ENCODE measurements at regions not wholly inside any gene's neighbourhood (a gene's known extent, or its start where the extent isn't known, plus 50 kb on each side); places are given as distances from the start of the nearest gene placed in this dataset.
A peak's percentile ranks its signal among the peaks of the same experiment; 100 is the strongest.

- H3K4me3 ChIP-seq (replicated peaks in 1 of 4; ENCODE audit: control extremely low read depth in 1 of 4, insufficient read depth in 1 of 4, low read depth in 3 of 4, low read length in 4 of 4): no peak overlapping the region
- peak in 1 of 2 donors; percentile 0 for DNase-seq (ENCODE audit: low read depth in 2 of 2)
- no peaks in the 10 kb centered on the region for H3K36me3 ChIP-seq (ENCODE audit: control insufficient read depth, insufficient read depth, low read length)
- no peak overlapping the region for H3K4me2 ChIP-seq (ENCODE audit: extremely low read depth, insufficient read depth, low read length)
- no peaks in the 10 kb centered on the region for H3K9me3 ChIP-seq (ENCODE audit: control insufficient read depth, insufficient read depth, low read depth, low read length)
- no peaks in the 10 kb centered on the region for H3K27me3 ChIP-seq (ENCODE audit: control insufficient read depth, insufficient read depth, low read length)
- no peak overlapping the region for H3K9ac ChIP-seq (ENCODE audit: insufficient read depth, low read length)
- H3K79me2 ChIP-seq (ENCODE audit: control insufficient read depth, insufficient read depth, low read length): no peaks in the 10 kb centered on the region
- H3K27ac ChIP-seq (ENCODE audit: insufficient read depth, low read length): no peak overlapping the region
- TF ChIP-seq CTCF (conservative IDR thresholded peaks at IDR 0.05 in 1 of 2, IDR thresholded peaks at IDR 0.05 in 1 of 2; ENCODE audit: low read depth in 1 of 2, low read length in 2 of 2) (no peak), EZH2 (IDR thresholded peaks at IDR 0.05; ENCODE audit: low read length, missing control alignments) (no peak)
- no peak overlapping the region for H2AFZ ChIP-seq (ENCODE audit: low read length)
- no peaks in the 10 kb centered on the region for H4K20me1 ChIP-seq (ENCODE audit: control insufficient read depth, extremely low read depth, insufficient read depth, low read length)
- no peaks in the 10 kb centered on the region for H3K4me1 ChIP-seq (ENCODE audit: control insufficient read depth, extremely low read depth, insufficient read depth, low read length)
Measured at GRCh38 chr1:57674801-57675200, 250.9 kb upstream of the DAB1 start.

GRCh38 chr1:57672346-57673140 is 248.7 kb upstream of the DAB1 start:
- Histone ChIP-seq H2AFZ (ENCODE audit: low read length) (no peak overlapping the region), H4K20me1 (ENCODE audit: control insufficient read depth, extremely low read depth, insufficient read depth, low read length) (no peaks in the 10 kb centered on the region), H3K36me3 (ENCODE audit: control insufficient read depth, insufficient read depth, low read length) (no peaks in the 10 kb centered on the region), H3K9ac (ENCODE audit: insufficient read depth, low read length) (no peak overlapping the region), H3K4me1 (ENCODE audit: control insufficient read depth, extremely low read depth, insufficient read depth, low read length) (no peaks in the 10 kb centered on the region), H3K79me2 (ENCODE audit: control insufficient read depth, insufficient read depth, low read length) (no peaks in the 10 kb centered on the region), H3K4me2 (ENCODE audit: extremely low read depth, insufficient read depth, low read length) (no peak overlapping the region), H3K27me3 (ENCODE audit: control insufficient read depth, insufficient read depth, low read length) (no peaks in the 10 kb centered on the region), H3K27ac (ENCODE audit: insufficient read depth, low read length) (no peak overlapping the region), H3K4me3 (replicated peaks in 1 of 4; ENCODE audit: control extremely low read depth in 1 of 4, insufficient read depth in 1 of 4, low read depth in 3 of 4, low read length in 4 of 4) (no peak overlapping the region), H3K9me3 (ENCODE audit: control insufficient read depth, insufficient read depth, low read depth, low read length) (no peaks in the 10 kb centered on the region)
- TF ChIP-seq EZH2 (IDR thresholded peaks at IDR 0.05; ENCODE audit: low read length, missing control alignments): no peak
- TF ChIP-seq CTCF (conservative IDR thresholded peaks at IDR 0.05 in 1 of 2, IDR thresholded peaks at IDR 0.05 in 1 of 2; ENCODE audit: low read depth in 1 of 2, low read length in 2 of 2): no peak
- no peak for DNase-seq (ENCODE audit: low read depth in 2 of 2)

GRCh38 chr1:57671750-57672149 is 247.9 kb upstream of the DAB1 start:
- no peak for DNase-seq (ENCODE audit: low read depth in 2 of 2)

More at GRCh38 chr1:57671750-57672149, 247.9 kb upstream of the DAB1 start:
- no peak overlapping the region for H3K4me2 ChIP-seq (ENCODE audit: extremely low read depth, insufficient read depth, low read length)
- no peaks in the 10 kb centered on the region for H3K4me1 ChIP-seq (ENCODE audit: control insufficient read depth, extremely low read depth, insufficient read depth, low read length)
- H2AFZ ChIP-seq (ENCODE audit: low read length): no peak overlapping the region
- TF ChIP-seq CTCF (conservative IDR thresholded peaks at IDR 0.05 in 1 of 2, IDR thresholded peaks at IDR 0.05 in 1 of 2; ENCODE audit: low read depth in 1 of 2, low read length in 2 of 2) (no peak), EZH2 (IDR thresholded peaks at IDR 0.05; ENCODE audit: low read length, missing control alignments) (no peak)
- H3K36me3 ChIP-seq (ENCODE audit: control insufficient read depth, insufficient read depth, low read length): no peaks in the 10 kb centered on the region
- no peak overlapping the region for H3K27ac ChIP-seq (ENCODE audit: insufficient read depth, low read length)
- no peak overlapping the region for H3K9ac ChIP-seq (ENCODE audit: insufficient read depth, low read length)
- no peaks in the 10 kb centered on the region for H3K79me2 ChIP-seq (ENCODE audit: control insufficient read depth, insufficient read depth, low read length)
- H3K9me3 ChIP-seq (ENCODE audit: control insufficient read depth, insufficient read depth, low read depth, low read length): no peaks in the 10 kb centered on the region
- H3K4me3 ChIP-seq (replicated peaks in 1 of 4; ENCODE audit: control extremely low read depth in 1 of 4, insufficient read depth in 1 of 4, low read depth in 3 of 4, low read length in 4 of 4): no peak overlapping the region
- no peaks in the 10 kb centered on the region for H4K20me1 ChIP-seq (ENCODE audit: control insufficient read depth, extremely low read depth, insufficient read depth, low read length)
- no peaks in the 10 kb centered on the region for H3K27me3 ChIP-seq (ENCODE audit: control insufficient read depth, insufficient read depth, low read length)
